ENCODE measurements at regions not wholly inside any gene's neighbourhood (a gene's known extent, or its start where the extent isn't known, plus 50 kb on each side); places are given as distances from the start of the nearest gene placed in this dataset.

- TF ChIP-seq, protein P1, sequence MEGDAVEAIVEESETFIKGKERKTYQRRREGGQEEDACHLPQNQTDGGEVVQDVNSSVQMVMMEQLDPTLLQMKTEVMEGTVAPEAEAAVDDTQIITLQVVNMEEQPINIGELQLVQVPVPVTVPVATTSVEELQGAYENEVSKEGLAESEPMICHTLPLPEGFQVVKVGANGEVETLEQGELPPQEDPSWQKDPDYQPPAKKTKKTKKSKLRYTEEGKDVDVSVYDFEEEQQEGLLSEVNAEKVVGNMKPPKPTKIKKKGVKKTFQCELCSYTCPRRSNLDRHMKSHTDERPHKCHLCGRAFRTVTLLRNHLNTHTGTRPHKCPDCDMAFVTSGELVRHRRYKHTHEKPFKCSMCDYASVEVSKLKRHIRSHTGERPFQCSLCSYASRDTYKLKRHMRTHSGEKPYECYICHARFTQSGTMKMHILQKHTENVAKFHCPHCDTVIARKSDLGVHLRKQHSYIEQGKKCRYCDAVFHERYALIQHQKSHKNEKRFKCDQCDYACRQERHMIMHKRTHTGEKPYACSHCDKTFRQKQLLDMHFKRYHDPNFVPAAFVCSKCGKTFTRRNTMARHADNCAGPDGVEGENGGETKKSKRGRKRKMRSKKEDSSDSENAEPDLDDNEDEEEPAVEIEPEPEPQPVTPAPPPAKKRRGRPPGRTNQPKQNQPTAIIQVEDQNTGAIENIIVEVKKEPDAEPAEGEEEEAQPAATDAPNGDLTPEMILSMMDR (IDR thresholded peaks at IDR 0.05), result no peak
- no peak for TF ChIP-seq POLR2A (IDR thresholded peaks at IDR 0.05)
These were observed 289.9 kb downstream of the SHOX2 start for GRCh38 chr3:157816296-157816695.
